Activated T-cell treated with anti-CD3 and anti-CD28 coated beads, Interleukin-2, amount 50 U/mL, for 4 hours (primary cell): ENCODE measurements at regions not wholly inside any gene's neighbourhood (a gene's known extent, or its start where the extent isn't known, plus 50 kb on each side); places are given as distances from the start of the nearest gene placed in this dataset.

Source experiments
- ATAC-seq, 2 donors: fragments of 200-7000 bp; cut with Tn5 transposase; one replicate each; pipeline ENCODE4 v1.10.0; 2021
- DNase-seq: peaks from one replicate; pipeline ENCODE4 v3.0.0-alpha.2; 2020
- H3K27me3 Mint-ChIP-seq: one replicate; pipeline ENCODE4 v1.8.0; 2021; ENCODE audit warnings: low read depth, mixed read lengths
- H3K36me3 Mint-ChIP-seq: one replicate; pipeline ENCODE4 v1.8.0; 2022; ENCODE audit warnings: mixed read lengths; ENCODE audit not compliant: insufficient read depth
- H3K4me1 Mint-ChIP-seq: one replicate; pipeline ENCODE4 v1.8.0; 2021; ENCODE audit warnings: low read depth, mixed read lengths
- H3K4me3 Mint-ChIP-seq: one replicate; pipeline ENCODE4 v1.8.0; 2021; ENCODE audit warnings: mild to moderate bottlenecking, moderate library complexity, mixed read lengths
- H3K9me3 Mint-ChIP-seq: one replicate; pipeline ENCODE4 v1.8.0; 2021; ENCODE audit warnings: mixed read lengths

GRCh38 chr5:176171171-176171760 lies 67.0 kb upstream of the SIMC1 start:
- no peak for ATAC-seq
- no peaks in the 10 kb centered on the region for H3K36me3 Mint-ChIP-seq
- H3K4me1 Mint-ChIP-seq = no peaks in the 10 kb centered on the region
- H3K4me3 Mint-ChIP-seq = no peak overlapping the region
- no peaks in the 10 kb centered on the region for H3K9me3 Mint-ChIP-seq
- no peak for DNase-seq
- H3K27me3 Mint-ChIP-seq = peaks cover 22% of the 10 kb centered on the region

- DNase-seq (no peak), ATAC-seq (no peak)
- peaks cover 29% of the 10 kb centered on the region for H3K27me3 Mint-ChIP-seq
- no peaks in the 10 kb centered on the region for H3K36me3 Mint-ChIP-seq
- no peaks in the 10 kb centered on the region for H3K9me3 Mint-ChIP-seq
- H3K4me1 Mint-ChIP-seq = no peaks in the 10 kb centered on the region
- H3K4me3 Mint-ChIP-seq = no peak overlapping the region
These were observed 66.0 kb upstream of the SIMC1 start for GRCh38 chr5:176172246-176172645.

- ATAC-seq (no peak), DNase-seq (no peak)
- H3K4me1 Mint-ChIP-seq = no peaks in the 10 kb centered on the region
- H3K4me3 Mint-ChIP-seq = no peak overlapping the region
- H3K27me3 Mint-ChIP-seq = peaks cover 29% of the 10 kb centered on the region
- H3K9me3 Mint-ChIP-seq = peaks cover 4% of the 10 kb centered on the region
- H3K36me3 Mint-ChIP-seq = no peaks in the 10 kb centered on the region
These were observed 64.6 kb upstream of the SIMC1 start for GRCh38 chr5:176173647-176174046.

GRCh38 chr5:176174345-176175025 lies 63.7 kb upstream of the SIMC1 start:
- no peaks in the 10 kb centered on the region for H3K4me1 Mint-ChIP-seq
- no peaks in the 10 kb centered on the region for H3K36me3 Mint-ChIP-seq
- no peak for ATAC-seq
- H3K27me3 Mint-ChIP-seq = peaks cover 31% of the 10 kb centered on the region
- no peak for DNase-seq
- peaks cover 6% of the 10 kb centered on the region for H3K9me3 Mint-ChIP-seq
- no peak overlapping the region for H3K4me3 Mint-ChIP-seq

- peaks cover 6% of the 10 kb centered on the region for H3K9me3 Mint-ChIP-seq
- no peak for DNase-seq
- no peaks in the 10 kb centered on the region for H3K36me3 Mint-ChIP-seq
- peaks cover 35% of the 10 kb centered on the region for H3K27me3 Mint-ChIP-seq
- ATAC-seq = no peak
- no peak overlapping the region for H3K4me3 Mint-ChIP-seq
- no peaks in the 10 kb centered on the region for H3K4me1 Mint-ChIP-seq
These were observed 62.9 kb upstream of the SIMC1 start for GRCh38 chr5:176175101-176175852.

- no peak for ATAC-seq
- Mint-ChIP-seq H3K4me3 (no peak overlapping the region), H3K36me3 (no peaks in the 10 kb centered on the region), H3K9me3 (peaks cover 6% of the 10 kb centered on the region), H3K27me3 (peaks cover 36% of the 10 kb centered on the region), H3K4me1 (no peaks in the 10 kb centered on the region)
- DNase-seq = no peak
These were observed 62.0 kb upstream of the SIMC1 start for GRCh38 chr5:176176231-176176630.

GRCh38 chr5:176178789-176179188 lies 59.4 kb upstream of the SIMC1 start:
- ATAC-seq = no peak
- Mint-ChIP-seq H3K9me3 (peaks cover 6% of the 10 kb centered on the region), H3K36me3 (no peaks in the 10 kb centered on the region), H3K4me1 (no peaks in the 10 kb centered on the region), H3K4me3 (no peak overlapping the region), H3K27me3 (peaks cover 33% of the 10 kb centered on the region)
- no peak for DNase-seq

- H3K27me3 Mint-ChIP-seq = peaks cover 31% of the 10 kb centered on the region
- ATAC-seq (no peak), DNase-seq (no peak)
- no peaks in the 10 kb centered on the region for H3K4me1 Mint-ChIP-seq
- no peak overlapping the region for H3K4me3 Mint-ChIP-seq
- H3K9me3 Mint-ChIP-seq = peaks cover 6% of the 10 kb centered on the region
- H3K36me3 Mint-ChIP-seq = no peaks in the 10 kb centered on the region
These were observed 57.9 kb upstream of the SIMC1 start for GRCh38 chr5:176180339-176180738.

GRCh38 chr5:176180781-176181180 lies 57.4 kb upstream of the SIMC1 start:
- H3K9me3 Mint-ChIP-seq = peaks cover 6% of the 10 kb centered on the region
- no peak overlapping the region for H3K4me3 Mint-ChIP-seq
- no peaks in the 10 kb centered on the region for H3K4me1 Mint-ChIP-seq
- no peaks in the 10 kb centered on the region for H3K36me3 Mint-ChIP-seq
- peaks cover 29% of the 10 kb centered on the region for H3K27me3 Mint-ChIP-seq
- DNase-seq = no peak
- ATAC-seq = no peak

- Mint-ChIP-seq H3K4me3 (no peak overlapping the region), H3K4me1 (no peaks in the 10 kb centered on the region), H3K9me3 (peaks cover 6% of the 10 kb centered on the region), H3K27me3 (peaks cover 23% of the 10 kb centered on the region), H3K36me3 (no peaks in the 10 kb centered on the region)
- no peak for DNase-seq
- ATAC-seq = no peak
These were observed 56.9 kb upstream of the SIMC1 start for GRCh38 chr5:176181271-176181855.

- no peaks in the 10 kb centered on the region for H3K4me1 Mint-ChIP-seq
- no peak for ATAC-seq
- H3K4me3 Mint-ChIP-seq = no peak overlapping the region
- H3K27me3 Mint-ChIP-seq = peaks cover 9% of the 10 kb centered on the region
- no peaks in the 10 kb centered on the region for H3K36me3 Mint-ChIP-seq
- H3K9me3 Mint-ChIP-seq = peaks cover 4% of the 10 kb centered on the region
- DNase-seq = no peak
These were observed 54.7 kb upstream of the SIMC1 start for GRCh38 chr5:176183321-176184074.

GRCh38 chr5:176184608-176185132 lies 53.6 kb upstream of the SIMC1 start:
- Mint-ChIP-seq H3K4me1 (no peaks in the 10 kb centered on the region), H3K4me3 (no peak overlapping the region), H3K27me3 (peaks cover 6% of the 10 kb centered on the region), H3K9me3 (no peaks in the 10 kb centered on the region), H3K36me3 (no peaks in the 10 kb centered on the region)
- DNase-seq (no peak), ATAC-seq (no peak)

GRCh38 chr5:176185133-176185733 lies 53.0 kb upstream of the SIMC1 start:
- Mint-ChIP-seq H3K36me3 (no peaks in the 10 kb centered on the region), H3K4me3 (no peak overlapping the region), H3K27me3 (peaks cover 2% of the 10 kb centered on the region), H3K4me1 (no peaks in the 10 kb centered on the region), H3K9me3 (no peaks in the 10 kb centered on the region)
- DNase-seq = no peak
- ATAC-seq = no peak

GRCh38 chr5:176186107-176186506 lies 52.1 kb upstream of the SIMC1 start:
- H3K4me1 Mint-ChIP-seq = no peaks in the 10 kb centered on the region
- no peaks in the 10 kb centered on the region for H3K9me3 Mint-ChIP-seq
- peaks cover 2% of the 10 kb centered on the region for H3K27me3 Mint-ChIP-seq
- ATAC-seq (no peak), DNase-seq (no peak)
- no peak overlapping the region for H3K4me3 Mint-ChIP-seq
- H3K36me3 Mint-ChIP-seq = no peaks in the 10 kb centered on the region
